Stimulated activated CD8-positive, alpha-beta memory T cell treated with anti-CD3 and anti-CD28 coated beads, Interleukin-7, amount 100 ng/mL, for 48 hours (primary cell): ENCODE measurements at regions not wholly inside any gene's neighbourhood (a gene's known extent, or its start where the extent isn't known, plus 50 kb on each side); places are given as distances from the start of the nearest gene placed in this dataset.
"Not testable (repeated sequence)": the region's sequence is repeated elsewhere in the genome, so short reads cannot be mapped to it uniquely, and the experiment has no call there.

ENCODE experiments used
- DNase-seq, 2 donors: peaks; one replicate each; pipeline ENCODE4 v3.0.0-alpha.2; 2020; ENCODE audit warnings: low read depth in 1 of 2; ENCODE audit errors: extremely low read depth in 1 of 2

GRCh38 chr10:33965795-33966581 is 631.5 kb upstream of the NRP1 start:
- DNase-seq: no peak

GRCh38 chr10:33963729-33964128 is 629.3 kb upstream of the NRP1 start:
- no peak for DNase-seq

GRCh38 chr10:33956322-33956721 is 621.9 kb upstream of the NRP1 start:
- DNase-seq: not testable (repeated sequence)

GRCh38 chr10:33955676-33956075 is 621.2 kb upstream of the NRP1 start:
- no peak for DNase-seq

- DNase-seq: no peak
Measured at GRCh38 chr10:33952692-33953360, 618.4 kb upstream of the NRP1 start.

- no peak for DNase-seq
Measured at GRCh38 chr10:33950206-33950605, 615.7 kb upstream of the NRP1 start.

- no peak for DNase-seq
Measured at GRCh38 chr10:33947544-33947943, 613.1 kb upstream of the NRP1 start.

GRCh38 chr10:33945051-33945450 is 610.6 kb upstream of the NRP1 start:
- DNase-seq: no peak

GRCh38 chr10:33942508-33942907 is 608.0 kb upstream of the NRP1 start:
- no peak for DNase-seq

- no peak for DNase-seq
Measured at GRCh38 chr10:33939892-33940291, 605.4 kb upstream of the NRP1 start.

GRCh38 chr10:33939410-33939809 is 604.9 kb upstream of the NRP1 start:
- no peak for DNase-seq

GRCh38 chr10:33938001-33938400 is 603.5 kb upstream of the NRP1 start:
- DNase-seq: no peak

- no peak for DNase-seq
Measured at GRCh38 chr10:33937036-33937730, 602.7 kb upstream of the NRP1 start.

- DNase-seq: no peak
Measured at GRCh38 chr10:33935350-33935749, 600.9 kb upstream of the NRP1 start.

GRCh38 chr10:33930079-33930478 is 595.6 kb upstream of the NRP1 start:
- DNase-seq: no peak

GRCh38 chr10:33927347-33927746 is 592.9 kb upstream of the NRP1 start:
- DNase-seq: no peak

- DNase-seq: no peak
Measured at GRCh38 chr10:33921970-33922605, 587.6 kb upstream of the NRP1 start.

- no peak for DNase-seq
Measured at GRCh38 chr10:33920351-33920750, 585.9 kb upstream of the NRP1 start.

GRCh38 chr10:33919244-33919643 is 584.8 kb upstream of the NRP1 start:
- DNase-seq: no peak

GRCh38 chr10:33917069-33917780 is 582.8 kb upstream of the NRP1 start:
- DNase-seq: no peak

GRCh38 chr10:33914746-33915145 is 580.3 kb upstream of the NRP1 start:
- DNase-seq: no peak
